ENCODE measurements at regions not wholly inside any gene's neighbourhood (a gene's known extent, or its start where the extent isn't known, plus 50 kb on each side); places are given as distances from the start of the nearest gene placed in this dataset.
"Not testable (repeated sequence)": the region's sequence is repeated elsewhere in the genome, so short reads cannot be mapped to it uniquely, and the experiment has no call there.

DNA sequence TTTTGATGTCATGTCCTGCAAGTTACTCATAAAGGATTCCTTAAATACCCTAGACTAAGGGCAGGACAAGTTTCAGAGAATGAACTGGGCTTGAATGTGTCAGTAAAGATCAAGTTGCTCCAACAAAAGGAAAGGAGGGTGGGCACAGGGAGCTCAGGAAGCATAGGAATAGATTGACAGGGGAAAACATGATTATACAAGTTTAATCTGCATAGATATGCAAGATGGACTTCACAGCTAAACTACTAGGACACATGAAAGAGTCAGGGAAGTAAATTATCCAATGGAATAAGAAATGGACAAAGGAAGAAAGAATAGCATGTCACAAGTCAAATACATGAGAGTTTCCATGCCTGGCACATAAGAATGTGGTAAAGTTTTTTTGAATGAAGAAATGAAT lies 203.9 kb upstream of the SAMSN1 start:
- TF ChIP-seq ZNF274 (IDR thresholded peaks at IDR 0.05; ENCODE audit: low read depth, low read length), result no peak
- no peak overlapping the region for H3K4me3 ChIP-seq (ENCODE audit: low read length)

DNA sequence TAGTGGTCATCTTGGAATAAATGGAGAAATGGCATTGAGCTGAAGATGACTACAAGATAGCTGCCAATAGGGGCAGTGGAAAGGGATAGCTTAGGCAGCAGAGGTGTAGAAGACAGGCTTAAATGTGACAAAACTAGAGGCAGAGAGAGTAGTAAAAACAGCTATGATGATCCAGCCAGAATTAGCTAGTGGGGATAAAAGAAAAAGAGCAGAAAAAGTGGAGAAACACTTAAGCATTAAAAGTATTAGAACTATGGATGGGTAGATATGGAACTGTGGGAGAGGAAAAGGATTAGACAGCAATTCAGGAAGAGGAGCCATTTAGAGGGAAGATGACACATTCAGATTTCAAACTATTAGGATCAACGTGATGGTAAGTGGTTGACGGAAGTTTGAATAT lies 202.5 kb upstream of the SAMSN1 start:
- TF ChIP-seq ZNF274 (IDR thresholded peaks at IDR 0.05; ENCODE audit: low read depth, low read length), result no peak
- H3K4me3 ChIP-seq (ENCODE audit: low read length), result no peak overlapping the region

DNA sequence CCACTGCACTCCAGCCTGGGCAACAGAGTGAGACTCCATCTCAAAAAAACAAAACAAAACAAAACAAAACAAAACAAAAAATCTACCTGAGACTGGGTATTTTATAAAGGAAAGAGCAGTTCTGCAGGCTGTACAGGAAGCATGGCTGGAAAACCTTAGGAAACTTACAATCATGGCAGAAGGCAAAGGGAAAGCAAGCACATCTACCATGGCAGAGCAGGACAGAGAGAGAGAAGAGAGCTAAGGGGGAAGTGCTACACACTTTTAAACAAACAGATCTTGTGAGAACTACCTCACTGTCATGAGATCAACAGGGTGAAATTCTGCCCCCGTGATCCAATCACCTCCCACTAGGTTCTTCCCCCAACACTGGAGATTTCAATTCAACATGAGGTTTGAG lies 198.3 kb upstream of the SAMSN1 start:
- H3K4me3 ChIP-seq (ENCODE audit: low read length), result no peak overlapping the region
- no peak for TF ChIP-seq ZNF274 (IDR thresholded peaks at IDR 0.05; ENCODE audit: low read depth, low read length)

DNA sequence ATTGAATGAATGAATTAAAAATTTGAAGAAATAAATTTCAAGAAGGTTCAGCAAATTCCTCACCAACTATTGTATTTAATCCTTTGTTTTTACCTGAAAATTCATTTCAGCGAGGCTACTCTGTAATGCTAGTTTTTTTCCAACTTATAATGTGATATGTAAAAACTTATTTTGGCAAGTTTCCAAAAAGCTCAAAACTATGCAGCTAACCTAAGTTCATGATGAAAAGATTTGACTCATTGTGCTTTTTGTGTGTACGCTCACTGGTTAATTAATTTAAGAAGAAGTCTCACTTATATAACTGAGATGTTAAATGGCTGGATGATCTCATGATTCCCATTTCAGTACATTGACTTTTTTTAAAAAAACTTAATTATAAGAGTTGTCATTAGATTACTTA lies 196.0 kb upstream of the SAMSN1 start:
- no peak overlapping the region for H3K4me3 ChIP-seq (ENCODE audit: low read length)
- no peak for TF ChIP-seq ZNF274 (IDR thresholded peaks at IDR 0.05; ENCODE audit: low read depth, low read length)

DNA sequence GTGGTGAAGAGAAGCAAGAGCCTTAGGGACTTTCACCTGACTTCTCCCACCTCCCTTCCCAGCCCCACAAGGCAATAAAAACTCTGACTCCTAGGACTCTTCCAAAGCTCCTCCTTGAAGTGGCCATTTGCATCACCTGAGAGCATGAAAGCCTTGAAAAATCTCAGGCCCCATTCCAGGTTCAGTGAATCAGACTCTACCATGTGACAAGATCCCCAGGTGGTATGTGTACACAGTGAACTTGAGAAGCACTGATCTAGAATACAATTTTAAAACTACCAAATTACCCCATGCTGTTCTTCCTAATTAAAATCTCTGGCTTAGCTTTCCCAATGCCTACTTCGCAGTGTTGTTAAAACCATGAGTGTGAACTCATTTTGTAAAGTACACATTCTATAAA lies 195.1 kb upstream of the SAMSN1 start:
- no peak for TF ChIP-seq ZNF274 (IDR thresholded peaks at IDR 0.05; ENCODE audit: low read depth, low read length)
- no peak overlapping the region for H3K4me3 ChIP-seq (ENCODE audit: low read length)

DNA sequence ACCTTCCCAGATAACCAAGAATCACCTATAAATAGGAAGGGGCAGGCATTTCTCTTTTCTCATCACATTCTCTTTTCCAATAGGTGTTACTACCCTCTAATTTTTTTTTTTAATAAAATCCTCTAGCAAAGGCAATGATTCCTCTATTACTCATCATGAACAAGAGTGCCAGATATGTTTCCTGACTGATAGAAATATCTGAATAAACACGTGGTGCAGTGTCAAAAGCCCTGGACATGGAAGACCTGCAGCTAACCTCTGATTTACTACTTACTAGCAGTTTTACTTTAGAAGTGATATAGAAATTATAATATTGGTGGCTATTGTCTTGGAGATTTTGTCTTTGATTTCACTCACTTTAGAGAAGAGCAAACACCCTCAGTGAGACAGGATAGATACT lies 194.6 kb upstream of the SAMSN1 start:
- no peak for TF ChIP-seq ZNF274 (IDR thresholded peaks at IDR 0.05; ENCODE audit: low read depth, low read length)
- no peak overlapping the region for H3K4me3 ChIP-seq (ENCODE audit: low read length)

DNA sequence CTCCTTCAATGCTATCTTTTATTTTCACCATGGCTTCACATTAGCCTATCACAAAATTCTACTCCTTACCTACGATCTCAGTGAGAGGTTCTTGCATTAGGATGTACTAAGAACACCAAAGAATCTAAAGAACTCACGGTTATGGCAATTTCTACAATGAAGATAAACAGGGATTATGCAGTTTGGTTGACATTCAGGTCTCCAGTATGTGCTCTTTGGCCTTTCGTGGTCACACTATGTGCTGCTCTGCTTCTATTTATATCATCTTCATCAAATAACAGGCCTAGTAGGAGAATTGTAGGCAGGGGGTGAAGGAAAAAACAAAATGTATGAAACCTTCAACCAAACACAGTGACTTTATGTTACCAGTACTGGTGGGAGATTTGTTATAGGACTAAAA lies 194.0 kb upstream of the SAMSN1 start:
- no peak overlapping the region for H3K4me3 ChIP-seq (ENCODE audit: low read length)
- TF ChIP-seq ZNF274 (IDR thresholded peaks at IDR 0.05; ENCODE audit: low read depth, low read length), result no peak

DNA sequence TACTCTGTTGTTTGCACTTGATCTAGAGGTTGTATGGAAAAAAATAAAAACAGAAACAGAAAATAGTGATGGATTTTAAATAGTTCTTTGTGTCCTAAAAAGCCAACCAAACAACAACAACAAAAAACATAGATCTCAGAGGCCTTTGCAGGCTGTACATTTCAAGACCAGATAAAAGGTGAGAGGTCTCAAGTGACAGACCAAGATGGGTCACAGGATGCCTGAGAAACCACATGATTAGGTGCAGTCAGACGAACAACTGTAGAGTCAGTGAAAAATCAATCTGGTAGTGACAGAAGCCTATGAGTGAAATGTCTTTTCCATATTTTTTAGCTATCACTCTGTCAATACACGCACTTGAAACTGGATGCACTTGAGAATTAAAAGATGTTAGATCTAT lies 193.5 kb upstream of the SAMSN1 start:
- no peak overlapping the region for H3K4me3 ChIP-seq (ENCODE audit: low read length)
- TF ChIP-seq ZNF274 (IDR thresholded peaks at IDR 0.05; ENCODE audit: low read depth, low read length), result no peak

DNA sequence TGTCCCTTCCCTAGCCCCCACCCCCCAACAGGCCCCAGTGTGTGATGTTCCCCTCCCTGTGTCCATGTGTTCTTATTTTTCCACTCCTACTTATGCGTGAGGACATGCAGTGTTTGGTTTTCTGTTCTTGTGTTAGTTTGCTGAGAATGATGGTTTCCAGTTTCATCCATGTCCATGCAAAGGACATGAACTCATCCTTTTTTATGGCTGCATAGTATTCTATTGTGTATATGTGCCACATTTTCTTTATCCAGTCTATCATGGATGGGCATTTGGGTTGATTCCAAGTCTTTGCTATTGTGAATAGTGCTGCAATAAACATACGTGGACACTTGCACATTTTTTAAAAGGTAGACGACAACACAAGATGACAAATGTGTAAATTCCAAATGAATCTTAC lies 192.5 kb upstream of the SAMSN1 start:
- H3K4me3 ChIP-seq (ENCODE audit: low read length), result not testable (repeated sequence)

DNA sequence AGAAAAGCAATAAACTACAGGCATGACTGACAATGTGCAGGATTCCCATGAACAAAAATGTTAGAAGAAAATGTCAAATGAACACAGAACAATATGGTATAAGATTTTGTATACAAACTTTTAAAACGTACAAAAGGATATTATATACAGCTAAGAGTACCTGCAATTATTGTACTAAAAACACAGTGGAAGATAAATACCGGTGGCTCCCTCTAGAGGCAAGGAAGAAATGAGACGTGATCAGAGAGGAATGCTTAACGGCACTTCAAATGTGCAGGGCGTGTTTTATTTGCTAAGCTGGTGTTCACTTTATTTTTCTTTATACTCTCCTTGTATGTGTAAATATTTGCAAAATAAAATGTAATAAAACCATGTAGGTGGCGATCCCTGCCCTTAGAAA lies 191.8 kb upstream of the SAMSN1 start:
- no peak for TF ChIP-seq ZNF274 (IDR thresholded peaks at IDR 0.05; ENCODE audit: low read depth, low read length)
- no peak overlapping the region for H3K4me3 ChIP-seq (ENCODE audit: low read length)

DNA sequence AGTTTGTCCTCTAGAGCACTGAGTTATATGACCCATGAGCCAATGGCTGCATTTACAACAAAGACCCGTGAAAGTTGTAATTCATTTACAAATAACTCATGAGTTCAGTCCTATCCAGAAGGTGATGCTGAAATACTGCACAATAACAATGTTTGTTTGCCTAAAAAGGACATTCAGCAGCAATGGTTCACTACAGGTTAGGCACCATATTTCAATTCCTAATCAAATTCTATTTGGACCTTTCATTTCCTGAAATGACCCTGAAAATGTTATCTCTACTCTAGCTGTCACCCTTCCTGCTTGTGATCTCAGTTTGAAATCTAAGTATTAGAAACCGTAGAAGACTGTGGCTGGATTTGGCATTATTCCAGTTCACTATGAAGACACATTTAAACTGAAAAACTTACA lies 191.2 kb upstream of the SAMSN1 start:
- no peak for TF ChIP-seq ZNF274 (IDR thresholded peaks at IDR 0.05; ENCODE audit: low read depth, low read length)
- H3K4me3 ChIP-seq (ENCODE audit: low read length), result no peak overlapping the region

DNA sequence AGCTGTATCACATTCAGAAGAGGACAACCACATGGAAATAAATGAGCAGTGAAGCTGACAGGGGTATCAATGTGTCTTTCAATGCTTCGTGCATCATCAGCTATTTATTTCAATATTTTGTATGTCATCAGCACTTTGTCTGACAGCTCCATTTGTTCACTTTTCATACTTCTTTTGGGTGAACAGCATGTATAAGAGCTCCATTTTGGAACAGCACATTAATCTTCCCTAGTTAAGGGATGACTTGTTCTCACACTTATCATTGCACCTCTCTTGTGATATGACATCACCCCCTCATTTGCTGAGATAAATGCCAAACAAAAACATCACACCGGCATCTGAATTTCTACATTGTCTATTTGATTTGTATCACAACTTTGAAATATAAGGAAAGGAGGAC lies 190.6 kb upstream of the SAMSN1 start:
- no peak for TF ChIP-seq ZNF274 (IDR thresholded peaks at IDR 0.05; ENCODE audit: low read depth, low read length)
- H3K4me3 ChIP-seq (ENCODE audit: low read length), result no peak overlapping the region

DNA sequence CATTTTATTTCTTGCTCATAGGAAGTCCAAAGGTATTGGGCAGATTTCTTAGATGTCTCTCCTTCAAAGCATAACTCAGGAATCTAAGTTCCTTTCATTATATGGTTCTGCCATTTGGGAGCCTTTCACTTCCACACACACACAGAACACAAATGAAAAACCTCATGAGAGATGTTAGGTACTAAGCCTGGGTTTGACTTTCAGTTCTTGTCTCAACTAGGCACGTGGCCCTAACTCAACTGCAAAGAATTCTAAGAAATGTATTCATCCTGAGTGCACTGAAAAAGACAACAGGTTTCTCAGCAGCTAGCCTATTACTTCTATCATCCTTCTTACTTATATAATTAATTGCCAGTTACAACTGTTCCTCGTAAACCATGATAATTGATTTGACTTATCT lies 190.0 kb upstream of the SAMSN1 start:
- no peak for TF ChIP-seq ZNF274 (IDR thresholded peaks at IDR 0.05; ENCODE audit: low read depth, low read length)
- H3K4me3 ChIP-seq (ENCODE audit: low read length), result no peak overlapping the region

DNA sequence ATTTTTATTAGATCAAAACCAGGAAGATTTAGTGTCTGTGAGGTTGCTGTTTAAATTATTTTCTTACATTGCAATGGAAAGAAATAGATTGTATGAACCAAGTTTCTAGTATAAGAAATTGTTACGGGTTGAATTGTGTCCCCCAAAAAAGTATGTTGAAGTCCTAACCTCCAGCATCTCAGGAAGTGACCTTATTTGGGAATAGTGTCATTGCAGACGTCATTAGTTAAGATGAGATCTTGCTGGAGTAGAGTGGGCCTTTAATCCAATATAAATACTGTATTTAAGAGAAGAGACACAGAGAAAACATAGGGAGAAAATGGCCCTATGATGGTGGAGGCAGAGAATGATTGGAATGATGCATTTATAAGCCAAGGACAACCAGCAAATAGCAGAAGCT lies 188.7 kb upstream of the SAMSN1 start:
- TF ChIP-seq ZNF274 (IDR thresholded peaks at IDR 0.05; ENCODE audit: low read depth, low read length), result no peak
- H3K4me3 ChIP-seq (ENCODE audit: low read length), result no peak overlapping the region

DNA sequence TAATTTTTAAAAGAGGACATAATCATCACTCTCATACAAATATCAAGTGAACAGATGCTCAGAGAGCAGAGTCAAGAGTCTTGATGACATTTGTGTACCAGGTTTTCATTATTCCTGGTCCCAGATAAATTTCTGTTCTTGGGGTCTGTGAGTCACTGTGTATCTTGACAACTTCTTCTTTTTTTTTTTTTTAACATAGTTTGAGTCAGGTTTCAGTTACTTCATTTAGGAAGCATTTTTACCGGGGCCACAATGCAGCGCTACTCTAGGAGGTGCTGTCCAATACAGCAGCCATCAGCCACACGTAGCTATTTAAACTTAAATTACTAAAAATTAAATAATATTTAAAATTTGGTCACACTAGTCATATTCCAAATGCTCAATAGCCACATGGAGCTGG lies 188.1 kb upstream of the SAMSN1 start:
- TF ChIP-seq ZNF274 (IDR thresholded peaks at IDR 0.05; ENCODE audit: low read depth, low read length), result no peak
- H3K4me3 ChIP-seq (ENCODE audit: low read length), result no peak overlapping the region

DNA sequence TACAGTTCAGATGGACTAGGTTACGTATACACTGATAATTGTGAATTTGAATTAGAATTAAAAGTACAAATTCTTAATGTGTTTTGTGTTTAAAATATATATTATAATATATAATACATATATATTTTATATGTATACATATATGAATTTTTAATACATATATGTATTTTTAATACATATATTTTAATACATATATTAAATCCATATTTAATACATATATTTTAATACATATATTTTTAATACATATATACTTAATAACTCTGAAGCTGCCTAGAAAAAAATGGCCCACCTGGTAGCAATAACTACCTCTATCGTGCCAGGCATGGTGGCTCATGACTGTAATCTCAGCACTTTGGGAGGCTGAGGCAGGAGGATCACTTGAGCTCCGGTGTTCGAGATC lies 179.1 kb upstream of the SAMSN1 start:
- TF ChIP-seq ZNF274 (IDR thresholded peaks at IDR 0.05; ENCODE audit: low read depth, low read length), result no peak
- H3K4me3 ChIP-seq (ENCODE audit: low read length), result no peak overlapping the region

All from GM08714 (cell line).